Body of pancreas (tissue), 4 donors: ENCODE measurements at regions not wholly inside any gene's neighbourhood (a gene's known extent, or its start where the extent isn't known, plus 50 kb on each side); places are given as distances from the start of the nearest gene placed in this dataset.

Experiments
- POLR2A ChIP-seq, 3 donors: fragments of 450-650 bp; IDR thresholded peaks; one replicate each; pipeline ENCODE4 v1.6.1; 2016; ENCODE audit warnings: antibody characterized with exemption in 3 of 3, mild to moderate bottlenecking in 2 of 3
- TF ChIP-seq, protein P1 (sequence below), 7 experiments: fragments of 450-650 bp in 4 of 7; fragments of 200-600 bp in 3 of 7; sonication (generic) in 3 of 7; IDR thresholded peaks; one replicate each; pipeline ENCODE4 v1.5.1; 2016 to 2019; ENCODE audit warnings: antibody characterized with exemption in 7 of 7

DNA sequence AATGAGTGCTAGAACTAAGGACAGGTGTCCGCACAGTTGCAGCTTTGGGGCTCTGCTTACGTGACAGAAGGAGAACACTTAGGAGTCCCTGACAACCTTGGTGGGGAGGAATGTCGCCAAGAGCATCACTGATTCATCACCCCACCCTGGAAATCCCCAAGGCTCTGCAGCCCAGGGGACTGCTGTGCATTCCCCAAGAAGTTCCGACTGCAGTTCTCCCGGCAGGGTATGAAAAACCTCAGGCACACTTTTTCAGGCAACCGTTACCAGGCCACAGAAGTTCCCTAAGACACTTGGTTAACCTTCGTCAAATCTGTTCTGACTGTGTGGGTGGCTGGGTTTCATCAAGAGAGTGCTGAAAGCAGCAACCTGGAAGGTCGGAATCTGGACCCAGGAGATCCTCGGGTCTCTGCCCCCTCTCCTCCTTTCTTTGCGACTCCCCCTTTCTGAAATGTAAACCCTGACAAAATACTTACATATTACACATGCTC, 192.1 kb upstream of the CXCR4 start:
- TF ChIP-seq, protein P1, sequence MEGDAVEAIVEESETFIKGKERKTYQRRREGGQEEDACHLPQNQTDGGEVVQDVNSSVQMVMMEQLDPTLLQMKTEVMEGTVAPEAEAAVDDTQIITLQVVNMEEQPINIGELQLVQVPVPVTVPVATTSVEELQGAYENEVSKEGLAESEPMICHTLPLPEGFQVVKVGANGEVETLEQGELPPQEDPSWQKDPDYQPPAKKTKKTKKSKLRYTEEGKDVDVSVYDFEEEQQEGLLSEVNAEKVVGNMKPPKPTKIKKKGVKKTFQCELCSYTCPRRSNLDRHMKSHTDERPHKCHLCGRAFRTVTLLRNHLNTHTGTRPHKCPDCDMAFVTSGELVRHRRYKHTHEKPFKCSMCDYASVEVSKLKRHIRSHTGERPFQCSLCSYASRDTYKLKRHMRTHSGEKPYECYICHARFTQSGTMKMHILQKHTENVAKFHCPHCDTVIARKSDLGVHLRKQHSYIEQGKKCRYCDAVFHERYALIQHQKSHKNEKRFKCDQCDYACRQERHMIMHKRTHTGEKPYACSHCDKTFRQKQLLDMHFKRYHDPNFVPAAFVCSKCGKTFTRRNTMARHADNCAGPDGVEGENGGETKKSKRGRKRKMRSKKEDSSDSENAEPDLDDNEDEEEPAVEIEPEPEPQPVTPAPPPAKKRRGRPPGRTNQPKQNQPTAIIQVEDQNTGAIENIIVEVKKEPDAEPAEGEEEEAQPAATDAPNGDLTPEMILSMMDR (IDR thresholded peaks at IDR 0.05), result no peak
- TF ChIP-seq POLR2A (IDR thresholded peaks at IDR 0.05), result no peak
